ENCODE measurements at regions not wholly inside any gene's neighbourhood (a gene's known extent, or its start where the extent isn't known, plus 50 kb on each side); places are given as distances from the start of the nearest gene placed in this dataset.

DNA sequence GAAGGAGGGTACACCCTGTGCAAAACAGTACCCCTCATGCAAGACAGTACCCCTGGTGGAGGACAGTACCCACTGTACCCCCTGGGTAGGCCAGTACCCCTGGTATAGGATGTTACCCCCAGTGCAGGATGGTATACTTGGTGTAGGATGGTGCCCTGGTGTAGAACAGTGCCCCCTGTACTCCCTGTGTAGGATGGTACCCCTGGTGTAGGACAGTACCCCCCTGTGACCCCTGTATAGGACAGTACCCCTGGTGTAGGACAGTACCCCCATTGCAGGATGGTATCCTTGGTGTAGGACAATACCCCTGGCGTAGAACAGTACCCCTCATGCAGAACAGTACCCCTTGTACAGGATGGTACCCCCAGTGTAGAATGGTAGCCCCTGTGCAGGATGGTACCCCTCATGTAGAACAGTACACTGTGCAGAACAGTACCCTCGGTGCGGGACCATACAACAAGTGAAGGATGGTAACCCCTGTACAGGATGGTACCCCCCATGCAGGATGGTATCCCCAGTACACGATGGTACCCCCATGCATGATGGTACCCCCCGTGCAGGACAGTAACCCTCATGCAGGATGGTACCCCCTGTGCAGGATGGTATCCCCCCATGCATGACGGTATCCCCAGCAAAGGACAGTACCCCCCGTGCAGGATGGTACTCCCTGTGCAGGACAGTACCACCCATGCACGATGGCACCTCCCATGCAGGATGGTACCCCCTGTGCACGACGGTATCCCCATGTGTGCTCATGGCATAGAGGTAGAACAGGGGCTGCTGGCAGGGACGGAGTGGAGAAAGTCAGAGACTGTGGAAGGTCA is 248.0 kb downstream of the DCDC2C start:
- intact Hi-C loops (cut with micrococcal nuclease) = no loop called here
- no peaks in the 10 kb centered on the region for H3K36me3 ChIP-seq (ENCODE audit: insufficient read depth, low read length)
- H3K27me3 ChIP-seq (ENCODE audit: insufficient read depth, low read length) = no peaks in the 10 kb centered on the region
- no peaks in the 10 kb centered on the region for H3K36me3 Mint-ChIP-seq
- CTCF ChIA-PET (ENCODE audit: partially characterized antibody) = interaction anchor here (1.0 kb wide), 1 partner anchor 27 kb away, joined by 3 read pairs; no protein-coding TSS in a partner anchor
- H3K9me3 Mint-ChIP-seq = peaks cover 0 to 8% (median 0%) of the 10 kb centered on the region in 8 donors
- H3K27ac Mint-ChIP-seq = no peak overlapping the region
- no peak overlapping the region for H3K4me3 Mint-ChIP-seq
- no peak overlapping the region for H3K27ac ChIP-seq (ENCODE audit: low read depth, low read length)
- no peak for DNase-seq
- no peaks in the 10 kb centered on the region for H3K4me1 Mint-ChIP-seq
- H3K9me3 ChIP-seq (ENCODE audit: control insufficient read depth in 1 of 2, low read length in 2 of 2) = no peaks in the 10 kb centered on the region
- no peaks in the 10 kb centered on the region for H3K4me1 ChIP-seq (ENCODE audit: insufficient read depth, low read length)
- POLR2A ChIA-PET (ENCODE audit: partially characterized antibody) = no interaction called here
- H3K4me3 ChIP-seq (ENCODE audit: low read length in 2 of 2) = no peak overlapping the region
- peaks cover 0 to 1% of the 10 kb centered on the region in 2 donors for H3K27me3 Mint-ChIP-seq

DNA sequence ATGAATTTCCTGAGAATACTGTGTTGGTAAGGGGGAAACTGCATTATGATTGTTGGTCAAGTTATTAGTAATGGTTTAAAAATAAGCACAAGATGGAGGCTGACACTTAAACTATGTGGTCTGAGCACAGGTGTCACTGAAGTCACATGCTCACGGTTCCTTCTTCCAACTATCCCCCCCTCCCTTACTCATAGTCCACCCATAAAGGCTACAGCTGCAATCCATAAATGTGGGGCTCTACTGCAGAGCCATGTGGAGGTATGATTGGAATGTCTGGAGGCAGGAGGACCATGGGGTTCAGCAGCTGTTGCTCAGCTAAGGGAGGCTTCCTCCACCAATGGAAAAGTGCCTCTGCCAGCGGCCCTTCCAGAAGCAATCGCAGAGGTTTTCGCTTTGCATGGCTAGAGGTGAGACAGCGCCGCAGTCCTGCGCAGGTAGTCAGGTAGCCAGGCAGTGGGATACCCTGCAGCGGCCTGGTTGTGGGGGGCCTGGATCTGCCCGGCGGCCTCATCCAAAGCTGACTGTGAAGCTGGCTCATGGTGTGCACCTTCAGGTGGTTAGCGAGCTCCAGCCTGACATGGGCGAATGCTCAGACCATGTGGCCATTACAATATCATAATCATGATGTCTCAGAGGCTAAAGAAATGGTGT is 249.6 kb downstream of the DCDC2C start:
- CTCF ChIA-PET (ENCODE audit: partially characterized antibody) = no interaction called here

DNA sequence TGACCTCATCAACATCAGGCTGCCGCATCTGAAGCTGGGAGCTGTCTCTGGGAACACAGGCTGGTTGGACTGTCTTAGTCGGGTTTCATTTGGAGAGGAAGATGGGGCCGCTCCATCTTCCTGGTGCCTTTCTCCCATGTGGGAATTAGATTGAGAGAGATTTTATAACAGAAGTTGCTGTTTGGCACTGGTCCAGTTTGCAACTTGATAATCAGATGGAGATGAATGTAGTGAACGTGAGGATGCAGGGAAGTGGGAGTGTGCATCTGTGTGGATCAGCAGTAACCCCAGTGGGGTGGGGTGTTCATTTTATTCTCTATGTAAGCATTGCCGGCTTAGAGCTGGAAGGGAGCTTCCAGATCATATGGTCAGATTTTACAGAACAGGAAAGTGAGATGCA is 250.9 kb downstream of the DCDC2C start:
- Mint-ChIP-seq H3K4me3 (no peak overlapping the region), H3K27me3 (no peaks in the 10 kb centered on the region), H3K9me3 (peaks cover 0 to 8% (median 0%) of the 10 kb centered on the region in 8 donors), H3K36me3 (no peaks in the 10 kb centered on the region), H3K27ac (no peak overlapping the region), H3K4me1 (no peaks in the 10 kb centered on the region)
- H3K27ac ChIP-seq (ENCODE audit: low read depth, low read length) = no peak overlapping the region
- H3K4me3 ChIP-seq (ENCODE audit: low read length in 2 of 2) = no peak overlapping the region
- no peaks in the 10 kb centered on the region for H3K36me3 ChIP-seq (ENCODE audit: insufficient read depth, low read length)
- DNase-seq = no peak
- intact Hi-C loops (cut with micrococcal nuclease) = no loop called here
- H3K4me1 ChIP-seq (ENCODE audit: insufficient read depth, low read length) = no peaks in the 10 kb centered on the region
- CTCF ChIA-PET (ENCODE audit: partially characterized antibody) = no interaction called here
- POLR2A ChIA-PET (ENCODE audit: partially characterized antibody) = no interaction called here
- no peaks in the 10 kb centered on the region for H3K9me3 ChIP-seq (ENCODE audit: control insufficient read depth in 1 of 2, low read length in 2 of 2)
- no peaks in the 10 kb centered on the region for H3K27me3 ChIP-seq (ENCODE audit: insufficient read depth, low read length)

More for the DNA sequence above, 249.6 kb downstream of the DCDC2C start:
- Mint-ChIP-seq H3K4me3 (no peak overlapping the region), H3K36me3 (no peaks in the 10 kb centered on the region), H3K4me1 (no peaks in the 10 kb centered on the region), H3K27ac (no peak overlapping the region), H3K27me3 (no peaks in the 10 kb centered on the region), H3K9me3 (peaks cover 0 to 8% (median 0%) of the 10 kb centered on the region in 8 donors)
- H3K9me3 ChIP-seq (ENCODE audit: control insufficient read depth in 1 of 2, low read length in 2 of 2) = no peaks in the 10 kb centered on the region
- POLR2A ChIA-PET (ENCODE audit: partially characterized antibody) = no interaction called here
- H3K27ac ChIP-seq (ENCODE audit: low read depth, low read length) = no peak overlapping the region
- no peaks in the 10 kb centered on the region for H3K27me3 ChIP-seq (ENCODE audit: insufficient read depth, low read length)
- no peak for DNase-seq
- no peaks in the 10 kb centered on the region for H3K36me3 ChIP-seq (ENCODE audit: insufficient read depth, low read length)
- H3K4me1 ChIP-seq (ENCODE audit: insufficient read depth, low read length) = no peaks in the 10 kb centered on the region
- intact Hi-C loops (cut with micrococcal nuclease) = no loop called here
- H3K4me3 ChIP-seq (ENCODE audit: low read length in 2 of 2) = no peak overlapping the region

DNA sequence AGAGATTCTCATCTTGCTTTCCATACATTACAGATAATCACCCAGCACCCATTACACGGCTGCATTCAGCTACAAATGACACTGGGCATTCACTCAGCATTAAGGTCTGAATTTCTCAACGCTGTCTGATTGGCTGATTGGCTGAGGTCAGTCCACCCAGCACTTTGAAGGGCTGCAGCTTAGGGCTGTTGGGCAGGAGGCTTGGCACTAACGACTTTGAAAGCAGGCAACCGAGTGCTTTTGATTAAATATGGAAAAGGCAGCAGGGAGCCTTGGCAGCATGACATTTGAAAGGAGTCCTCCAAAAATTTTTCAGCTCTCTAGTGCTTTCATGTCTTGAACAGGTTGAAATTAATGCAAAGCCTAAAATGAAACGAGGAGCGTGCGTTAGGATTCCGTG is 253.0 kb downstream of the DCDC2C start:
- Histone ChIP-seq H3K4me3 (ENCODE audit: low read length in 2 of 2) (no peak overlapping the region), H3K4me1 (ENCODE audit: insufficient read depth, low read length) (no peaks in the 10 kb centered on the region), H3K27me3 (ENCODE audit: insufficient read depth, low read length) (no peaks in the 10 kb centered on the region), H3K27ac (ENCODE audit: low read depth, low read length) (no peak overlapping the region), H3K36me3 (ENCODE audit: insufficient read depth, low read length) (no peaks in the 10 kb centered on the region), H3K9me3 (ENCODE audit: control insufficient read depth in 1 of 2, low read length in 2 of 2) (no peaks in the 10 kb centered on the region)
- no peak overlapping the region for H3K27ac Mint-ChIP-seq
- no peaks in the 10 kb centered on the region for H3K36me3 Mint-ChIP-seq
- H3K4me3 Mint-ChIP-seq = no peak overlapping the region
- intact Hi-C loops (cut with micrococcal nuclease) = no loop called here
- DNase-seq = no peak
- ChIA-PET POLR2A (ENCODE audit: partially characterized antibody) (no interaction called here), CTCF (ENCODE audit: partially characterized antibody) (no interaction called here)
- no peaks in the 10 kb centered on the region for H3K4me1 Mint-ChIP-seq
- no peaks in the 10 kb centered on the region for H3K27me3 Mint-ChIP-seq
- H3K9me3 Mint-ChIP-seq = peaks cover 0 to 5% (median 0%) of the 10 kb centered on the region in 8 donors

DNA sequence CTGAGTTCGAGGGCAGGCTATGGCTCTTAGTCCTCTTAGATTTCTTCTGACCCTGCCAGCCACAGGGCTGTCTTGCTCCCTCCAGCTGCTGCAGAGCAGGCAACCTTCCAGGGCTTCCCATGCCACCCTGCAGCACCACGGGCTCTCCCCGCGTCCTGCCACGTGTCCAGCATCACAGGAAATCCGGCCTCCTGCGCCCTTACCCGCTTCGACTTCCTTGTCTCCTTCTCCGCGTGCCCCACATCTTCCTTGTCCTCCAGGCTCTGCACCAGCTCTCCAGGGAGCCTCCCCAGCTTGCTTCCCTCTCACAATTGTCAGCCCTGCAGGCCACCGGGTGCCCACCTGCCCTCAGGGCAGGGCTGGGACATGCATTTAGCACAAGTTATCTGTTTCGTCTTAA is 253.5 kb downstream of the DCDC2C start:
- H3K4me3 ChIP-seq (ENCODE audit: low read length in 2 of 2) = no peak overlapping the region
- H3K27ac Mint-ChIP-seq = no peak overlapping the region
- no peak overlapping the region for H3K4me3 Mint-ChIP-seq
- no peaks in the 10 kb centered on the region for H3K9me3 ChIP-seq (ENCODE audit: control insufficient read depth in 1 of 2, low read length in 2 of 2)
- H3K27ac ChIP-seq (ENCODE audit: low read depth, low read length) = no peak overlapping the region
- H3K4me1 Mint-ChIP-seq = no peaks in the 10 kb centered on the region
- H3K36me3 ChIP-seq (ENCODE audit: insufficient read depth, low read length) = no peaks in the 10 kb centered on the region
- no peaks in the 10 kb centered on the region for H3K27me3 ChIP-seq (ENCODE audit: insufficient read depth, low read length)
- H3K27me3 Mint-ChIP-seq = no peaks in the 10 kb centered on the region
- intact Hi-C loops (cut with micrococcal nuclease) = no loop called here
- H3K9me3 Mint-ChIP-seq = peaks cover 0 to 5% (median 0%) of the 10 kb centered on the region in 8 donors
- no peaks in the 10 kb centered on the region for H3K36me3 Mint-ChIP-seq
- POLR2A ChIA-PET (ENCODE audit: partially characterized antibody) = no interaction called here
- CTCF ChIA-PET (ENCODE audit: partially characterized antibody) = no interaction called here
- H3K4me1 ChIP-seq (ENCODE audit: insufficient read depth, low read length) = no peaks in the 10 kb centered on the region
- no peak for DNase-seq

DNA sequence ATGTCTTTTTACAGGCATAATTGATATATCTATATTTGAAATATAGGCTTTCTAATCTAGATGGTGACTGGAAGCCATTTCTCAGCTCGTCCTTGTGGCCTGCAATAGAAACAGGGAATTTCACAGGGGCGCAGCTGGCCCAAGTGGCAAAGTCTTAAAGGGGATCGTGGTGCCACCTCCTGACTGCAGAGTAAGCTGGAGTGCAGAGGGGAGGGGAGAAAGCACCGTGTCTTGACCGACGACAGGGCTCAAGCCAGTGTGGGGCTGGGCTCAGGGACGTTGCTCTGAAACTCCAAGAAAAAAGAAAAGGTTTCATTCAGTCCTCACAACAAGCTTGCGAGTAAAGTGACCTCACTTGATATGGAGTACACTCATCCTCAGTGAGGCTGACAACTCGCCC is 255.1 kb downstream of the DCDC2C start:
- Histone ChIP-seq H3K27me3 (ENCODE audit: insufficient read depth, low read length) (no peaks in the 10 kb centered on the region), H3K9me3 (ENCODE audit: control insufficient read depth in 1 of 2, low read length in 2 of 2) (no peaks in the 10 kb centered on the region), H3K36me3 (ENCODE audit: insufficient read depth, low read length) (no peaks in the 10 kb centered on the region), H3K4me3 (ENCODE audit: low read length in 2 of 2) (no peak overlapping the region), H3K27ac (ENCODE audit: low read depth, low read length) (no peak overlapping the region), H3K4me1 (ENCODE audit: insufficient read depth, low read length) (no peaks in the 10 kb centered on the region)
- no peak overlapping the region for H3K27ac Mint-ChIP-seq
- CTCF ChIA-PET (ENCODE audit: partially characterized antibody) = interaction anchor here (1.1 kb wide), 1 partner anchor 8 kb away, joined by 3 read pairs; no protein-coding TSS in a partner anchor
- intact Hi-C loops (cut with micrococcal nuclease) = no loop called here
- peaks cover 0 to 5% (median 0%) of the 10 kb centered on the region in 8 donors for H3K9me3 Mint-ChIP-seq
- POLR2A ChIA-PET (ENCODE audit: partially characterized antibody) = no interaction called here
- H3K36me3 Mint-ChIP-seq = no peaks in the 10 kb centered on the region
- no peaks in the 10 kb centered on the region for H3K4me1 Mint-ChIP-seq
- no peak overlapping the region for H3K4me3 Mint-ChIP-seq
- DNase-seq = no peak
- H3K27me3 Mint-ChIP-seq = no peaks in the 10 kb centered on the region

DNA sequence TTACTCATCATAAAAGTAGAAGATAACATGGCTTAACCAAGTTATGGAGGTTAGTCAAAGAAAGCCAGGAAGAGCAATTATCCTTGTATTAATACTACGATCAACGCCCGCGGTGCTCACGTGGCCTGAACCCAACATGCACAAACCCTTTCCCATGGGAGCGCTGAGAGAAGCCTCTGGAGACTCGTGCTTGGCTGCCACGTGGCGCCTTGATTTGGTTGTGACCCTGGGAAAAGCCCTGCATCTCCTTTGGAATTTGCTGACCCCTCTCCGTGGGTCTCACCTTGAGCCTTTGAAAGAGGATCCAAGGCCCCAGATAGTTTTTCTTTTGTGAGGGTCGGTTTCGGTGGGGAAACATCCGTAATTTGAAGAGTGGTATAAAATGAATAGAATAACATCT is 255.6 kb downstream of the DCDC2C start:
- peaks cover 0 to 5% (median 0%) of the 10 kb centered on the region in 8 donors for H3K9me3 Mint-ChIP-seq
- H3K4me1 Mint-ChIP-seq = no peaks in the 10 kb centered on the region
- no peaks in the 10 kb centered on the region for H3K27me3 ChIP-seq (ENCODE audit: insufficient read depth, low read length)
- no peak overlapping the region for H3K4me3 Mint-ChIP-seq
- H3K36me3 ChIP-seq (ENCODE audit: insufficient read depth, low read length) = no peaks in the 10 kb centered on the region
- no peaks in the 10 kb centered on the region for H3K4me1 ChIP-seq (ENCODE audit: insufficient read depth, low read length)
- CTCF ChIA-PET (ENCODE audit: partially characterized antibody) = interaction anchor here (1.0 to 1.1 kb wide), 2 partner anchors 9 to 10 kb away, joined by 3 read pairs; no protein-coding TSS in a partner anchor
- no peaks in the 10 kb centered on the region for H3K36me3 Mint-ChIP-seq
- H3K27ac ChIP-seq (ENCODE audit: low read depth, low read length) = no peak overlapping the region
- POLR2A ChIA-PET (ENCODE audit: partially characterized antibody) = no interaction called here
- no peaks in the 10 kb centered on the region for H3K27me3 Mint-ChIP-seq
- intact Hi-C loops (cut with micrococcal nuclease) = no loop called here
- H3K9me3 ChIP-seq (ENCODE audit: control insufficient read depth in 1 of 2, low read length in 2 of 2) = no peaks in the 10 kb centered on the region
- no peak overlapping the region for H3K4me3 ChIP-seq (ENCODE audit: low read length in 2 of 2)
- DNase-seq = no peak
- no peak overlapping the region for H3K27ac Mint-ChIP-seq

All from CD4-positive, alpha-beta memory T cell (primary cell).